ENCODE measurements at regions not wholly inside any gene's neighbourhood (a gene's known extent, or its start where the extent isn't known, plus 50 kb on each side); places are given as distances from the start of the nearest gene placed in this dataset.
A peak's percentile ranks its signal among the peaks of the same experiment; 100 is the strongest.

DNA sequence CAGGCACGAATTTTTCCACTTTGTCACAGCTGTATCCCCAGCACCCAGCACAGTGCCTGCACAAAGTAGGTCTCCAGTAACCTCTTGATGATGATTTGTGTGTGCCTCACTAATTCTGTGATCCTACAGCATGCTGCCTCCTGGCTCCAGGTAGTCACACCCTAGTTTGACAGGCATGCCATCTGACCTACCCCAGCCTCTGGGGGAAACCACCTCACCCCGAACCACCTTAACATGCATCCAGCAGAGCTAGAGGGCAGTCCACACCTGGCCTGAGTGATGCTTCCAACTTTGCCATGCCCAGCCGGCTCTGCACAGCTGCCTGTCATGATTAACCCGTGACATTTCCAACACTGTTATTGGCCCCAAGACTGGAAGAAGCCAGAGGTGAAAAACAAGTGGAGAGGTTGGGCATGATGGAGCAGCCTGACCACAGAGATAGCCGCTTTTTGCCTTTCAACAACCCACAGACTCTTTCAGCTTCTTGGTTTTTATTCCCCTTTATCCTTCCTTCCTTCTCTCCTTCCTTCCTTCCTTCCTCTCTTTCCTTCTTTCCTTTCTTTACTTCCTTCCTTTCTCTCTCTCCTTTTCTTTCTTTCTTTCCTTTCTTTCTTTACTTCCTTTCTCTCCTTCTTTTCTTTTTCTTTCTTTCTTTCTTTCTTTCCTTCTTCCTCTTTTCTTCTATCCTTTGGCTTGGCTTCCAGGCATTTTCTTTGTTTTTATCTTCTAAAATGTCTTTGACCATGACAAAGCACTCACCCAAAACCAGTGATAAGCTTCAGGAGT lies 294.4 kb upstream of the SIX2 start:
- no peak overlapping the region for H3K4me3 ChIP-seq (ENCODE audit: low read depth, low read length)
- TF ChIP-seq, protein P1, sequence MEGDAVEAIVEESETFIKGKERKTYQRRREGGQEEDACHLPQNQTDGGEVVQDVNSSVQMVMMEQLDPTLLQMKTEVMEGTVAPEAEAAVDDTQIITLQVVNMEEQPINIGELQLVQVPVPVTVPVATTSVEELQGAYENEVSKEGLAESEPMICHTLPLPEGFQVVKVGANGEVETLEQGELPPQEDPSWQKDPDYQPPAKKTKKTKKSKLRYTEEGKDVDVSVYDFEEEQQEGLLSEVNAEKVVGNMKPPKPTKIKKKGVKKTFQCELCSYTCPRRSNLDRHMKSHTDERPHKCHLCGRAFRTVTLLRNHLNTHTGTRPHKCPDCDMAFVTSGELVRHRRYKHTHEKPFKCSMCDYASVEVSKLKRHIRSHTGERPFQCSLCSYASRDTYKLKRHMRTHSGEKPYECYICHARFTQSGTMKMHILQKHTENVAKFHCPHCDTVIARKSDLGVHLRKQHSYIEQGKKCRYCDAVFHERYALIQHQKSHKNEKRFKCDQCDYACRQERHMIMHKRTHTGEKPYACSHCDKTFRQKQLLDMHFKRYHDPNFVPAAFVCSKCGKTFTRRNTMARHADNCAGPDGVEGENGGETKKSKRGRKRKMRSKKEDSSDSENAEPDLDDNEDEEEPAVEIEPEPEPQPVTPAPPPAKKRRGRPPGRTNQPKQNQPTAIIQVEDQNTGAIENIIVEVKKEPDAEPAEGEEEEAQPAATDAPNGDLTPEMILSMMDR (IDR thresholded peaks at IDR 0.05; ENCODE audit: insufficient read depth, low read length): no peak
- DNase-seq (ENCODE audit: low read depth): no peak

DNA sequence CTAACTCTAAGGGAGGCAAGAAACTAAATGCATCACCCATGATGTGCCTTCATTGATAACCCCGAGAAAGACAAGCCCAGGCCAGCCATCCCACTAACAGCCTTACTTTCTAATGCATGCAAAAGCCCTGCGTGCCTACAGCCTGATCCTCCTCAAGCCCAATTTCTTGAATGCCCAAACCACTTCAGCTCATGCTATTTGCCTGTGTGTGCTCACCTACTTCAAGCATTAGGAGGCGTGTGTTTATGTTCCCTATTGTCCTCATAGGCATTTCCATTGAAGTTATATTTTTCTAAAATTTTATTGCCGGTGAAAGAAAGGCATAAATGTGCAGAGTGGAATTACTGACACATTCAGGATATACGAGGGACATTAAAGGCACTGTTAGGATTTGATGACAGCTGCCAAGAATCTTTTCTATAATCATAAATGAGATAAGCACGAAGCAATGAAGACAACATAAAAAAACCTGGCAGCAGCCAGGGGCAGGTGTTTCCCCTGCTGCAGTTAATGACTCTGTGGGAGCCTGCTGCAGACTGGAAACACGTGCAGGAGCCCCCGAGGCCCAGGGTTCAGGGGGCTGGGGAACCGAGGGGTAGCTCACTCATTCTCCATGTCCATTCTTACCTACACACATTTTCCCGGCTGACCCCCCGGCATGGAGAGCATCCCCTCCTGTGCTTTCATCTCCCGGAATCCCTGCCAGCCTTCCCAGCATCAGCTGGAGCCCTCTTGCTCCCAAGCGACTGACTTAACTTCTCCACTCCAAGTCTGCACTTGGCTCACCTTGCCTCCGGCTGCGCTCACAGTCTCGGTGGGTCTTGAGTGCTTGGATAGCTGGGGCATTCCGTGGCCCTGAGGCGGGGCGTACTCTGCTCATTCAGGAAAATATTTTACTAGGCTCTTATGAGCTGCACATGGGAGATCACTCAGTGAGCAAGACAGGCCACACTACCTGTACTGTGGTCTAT lies 292.3 kb upstream of the SIX2 start:
- H3K4me3 ChIP-seq (ENCODE audit: low read depth, low read length): no peak overlapping the region
- TF ChIP-seq, protein P1 (IDR thresholded peaks at IDR 0.05; ENCODE audit: insufficient read depth, low read length): no peak
- no peak for DNase-seq (ENCODE audit: low read depth)

DNA sequence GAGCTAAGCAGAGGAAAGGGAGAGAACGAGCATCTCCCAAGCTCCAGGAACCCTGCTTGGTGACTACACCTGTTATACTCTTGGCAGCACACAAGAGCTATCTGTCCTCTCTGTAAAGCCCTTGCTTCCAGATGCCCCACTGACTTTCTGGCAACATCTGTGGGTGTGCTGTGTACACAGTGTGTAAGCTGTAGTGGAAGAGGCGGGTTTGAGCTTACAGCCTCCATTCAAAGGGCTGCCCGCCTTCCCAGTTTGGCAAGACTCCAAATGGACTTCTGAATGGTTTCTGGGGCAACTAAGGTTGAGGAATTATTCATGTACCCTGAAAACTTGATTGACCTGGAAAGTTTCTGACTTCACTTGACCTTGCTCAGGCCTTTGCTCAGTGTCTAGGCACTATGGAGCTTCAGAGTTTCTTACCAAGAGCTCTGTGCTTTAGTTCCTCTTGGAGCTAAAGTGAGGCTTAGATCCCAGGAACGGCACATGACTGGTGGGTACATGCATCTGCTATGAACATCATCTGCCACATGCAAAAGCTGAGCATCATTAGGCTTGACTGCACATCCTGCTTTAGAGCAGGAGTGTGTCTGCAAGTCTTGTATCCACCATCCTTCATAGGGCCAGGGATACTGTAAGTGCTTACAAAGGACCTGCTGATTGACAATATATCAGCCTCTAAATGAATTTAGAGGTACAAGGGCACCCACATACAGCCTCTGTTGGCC lies 290.9 kb upstream of the SIX2 start:
- TF ChIP-seq, protein P1 (IDR thresholded peaks at IDR 0.05; ENCODE audit: insufficient read depth, low read length): no peak
- H3K4me3 ChIP-seq (ENCODE audit: low read depth, low read length): no peak overlapping the region
- no peak for DNase-seq (ENCODE audit: low read depth)

DNA sequence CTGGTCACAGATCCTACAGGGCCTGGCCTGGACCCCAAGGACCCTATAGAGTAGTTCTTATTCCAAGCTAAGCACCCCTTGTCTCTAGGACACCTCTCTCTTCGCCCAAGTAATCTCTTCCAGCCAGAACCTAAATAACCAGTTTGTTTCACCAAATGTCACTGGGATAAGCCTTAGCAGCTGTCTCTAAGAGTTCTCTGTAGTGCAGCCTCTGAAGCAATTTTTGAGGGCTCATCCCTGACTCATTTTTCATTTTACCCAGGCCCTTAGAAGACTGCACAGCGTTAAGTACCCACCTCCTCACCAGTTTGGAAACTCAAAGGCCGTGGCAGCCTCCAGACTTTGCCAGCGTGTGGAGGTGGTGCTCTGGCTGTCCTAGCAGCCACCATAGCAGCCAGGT lies 290.1 kb upstream of the SIX2 start:
- TF ChIP-seq, protein P1 (IDR thresholded peaks at IDR 0.05; ENCODE audit: insufficient read depth, low read length): no peak
- no peak for DNase-seq (ENCODE audit: low read depth)
- H3K4me3 ChIP-seq (ENCODE audit: low read depth, low read length): no peak overlapping the region

DNA sequence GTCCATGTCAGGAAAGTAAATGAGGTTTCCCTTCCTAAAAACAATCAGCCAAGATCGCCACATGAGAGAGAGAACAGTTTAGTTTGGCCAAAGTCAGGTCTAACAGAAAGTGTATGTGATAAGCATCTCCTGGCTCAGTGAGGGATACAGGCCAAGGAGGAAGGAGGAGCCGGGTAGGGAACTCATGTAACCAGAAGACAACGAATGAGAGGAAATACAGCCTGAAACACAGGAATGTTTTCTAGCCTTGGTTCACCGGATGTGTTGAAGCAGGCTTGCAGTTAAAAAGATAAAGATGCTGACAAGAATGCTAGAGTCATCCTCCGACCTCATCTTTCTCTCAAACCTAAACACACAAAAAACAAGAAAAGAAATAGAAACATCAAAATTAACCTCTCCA lies 283.9 kb upstream of the SIX2 start:
- TF ChIP-seq, protein P1 (IDR thresholded peaks at IDR 0.05; ENCODE audit: insufficient read depth, low read length): no peak
- DNase-seq (ENCODE audit: low read depth): peak; percentile 82
- no peak overlapping the region for H3K4me3 ChIP-seq (ENCODE audit: low read depth, low read length)

DNA sequence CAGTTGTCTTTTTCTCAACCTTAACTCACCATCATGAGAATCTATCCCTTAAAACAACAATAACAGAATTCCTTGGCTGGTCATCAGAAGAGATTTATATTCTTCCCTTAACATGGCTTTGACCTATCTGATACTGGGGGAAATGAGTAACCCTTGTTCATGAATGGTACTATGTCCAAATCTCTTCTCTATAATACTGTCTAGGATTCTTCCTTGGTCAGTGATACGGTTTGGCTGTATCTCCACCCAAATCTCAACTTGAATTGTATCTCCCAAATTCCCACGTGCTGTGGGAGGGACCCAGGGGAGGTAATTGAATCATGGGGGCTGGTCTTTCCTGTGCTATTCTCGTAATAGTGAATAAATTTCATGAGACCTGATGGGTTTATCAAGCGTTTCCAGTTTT lies 282.0 kb upstream of the SIX2 start:
- peak; percentile 67 for DNase-seq (ENCODE audit: low read depth)
- H3K4me3 ChIP-seq (ENCODE audit: low read depth, low read length): no peak overlapping the region
- TF ChIP-seq, protein P1 (IDR thresholded peaks at IDR 0.05; ENCODE audit: insufficient read depth, low read length): no peak
